Esophagus squamous epithelium (tissue), 5 donors: ENCODE measurements at regions not wholly inside any gene's neighbourhood (a gene's known extent, or its start where the extent isn't known, plus 50 kb on each side); places are given as distances from the start of the nearest gene placed in this dataset.
"Not testable (repeated sequence)": the region's sequence is repeated elsewhere in the genome, so short reads cannot be mapped to it uniquely, and the experiment has no call there.

Source experiments
- DNase-seq: peaks from one replicate; lab custom pipeline; 2025; lab: John Stamatoyannopoulos, UW
- H3K27ac ChIP-seq, 4 donors: fragments of 200-600 bp; sonication (generic); one replicate each; pipeline ENCODE4 v1.5.1; 2016 to 2019; ENCODE audit warnings: mild to moderate bottlenecking in 1 of 4
- H3K27me3 ChIP-seq, 4 donors: fragments of 200-600 bp; sonication (generic); 1 replicate in 3 of 4; 2 replicates in 1 of 4; pipeline versions ENCODE4 v1.5.1 to v1.6.0; 2017 to 2021; ENCODE audit warnings: antibody characterized with exemption in 1 of 4
- H3K36me3 ChIP-seq, 3 donors: fragments of 200-600 bp; sonication (generic); one replicate each; pipeline ENCODE4 v1.5.1; 2016 to 2019
- H3K4me1 ChIP-seq, 3 donors: fragments of 200-600 bp; sonication (generic); one replicate each; pipeline ENCODE4 v1.5.1; 2017 to 2019
- H3K4me3 ChIP-seq, 4 donors: fragments of 200-600 bp; sonication (generic); 1 replicate in 3 of 4; 2 replicates in 1 of 4; pipeline ENCODE4 v1.5.1; 2016 to 2019; ENCODE audit warnings: mild to moderate bottlenecking in 2 of 4, moderate library complexity in 1 of 4
- H3K9me3 ChIP-seq, 3 donors: fragments of 200-600 bp; sonication (generic); one replicate each; pipeline ENCODE4 v1.5.1; 2016 to 2019
- POLR2A ChIP-seq, 4 donors: fragments of 450-650 bp; IDR thresholded peaks; one replicate each; pipeline ENCODE4 v1.6.1; 2017; ENCODE audit warnings: antibody characterized with exemption in 4 of 4, mild to moderate bottlenecking in 4 of 4, moderate library complexity in 3 of 4
- WGBS, 2 donors: methylation state at CpG; one replicate each; pipeline ENCODE4 v1.1.5; 2018; 5-methylcytosine and 5-hydroxymethylcytosine counted together
- intact Hi-C: fragments of 100-400 bp; cut with DNase I; formaldehyde crosslinking; loops from one replicate; pipeline ENCODE4 v1.15.0; 2022
- TF ChIP-seq, protein P1 (sequence below), 6 experiments: fragments of 450-650 bp in 4 of 6; fragments of 200-600 bp in 2 of 6; sonication (generic) in 2 of 6; IDR thresholded peaks; one replicate each; pipeline ENCODE4 v1.5.1; 2016 to 2019; ENCODE audit warnings: antibody characterized with exemption in 6 of 6, mild to moderate bottlenecking in 4 of 6, moderate library complexity in 4 of 6
- donor health status: DM: yes; HTN: yes; CAD: no.

DNA sequence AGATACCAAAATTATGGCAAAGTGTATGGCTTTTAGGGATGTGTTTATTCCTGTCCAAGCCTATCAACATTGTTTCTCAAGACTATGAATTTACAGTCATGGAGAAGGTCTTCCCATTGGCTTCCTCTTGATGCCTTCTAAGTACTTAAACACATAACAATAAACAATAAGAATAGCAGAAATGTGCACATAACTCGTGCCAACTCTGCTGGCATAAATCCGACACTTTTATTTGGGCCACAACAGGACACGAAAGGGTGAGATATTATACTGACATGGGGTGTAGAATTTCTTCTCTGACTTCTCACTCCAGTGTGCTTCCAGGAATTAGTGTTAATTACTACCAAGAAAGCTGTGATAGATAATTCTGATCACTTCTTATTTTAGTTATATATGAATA, 695.9 kb upstream of the SLC35B3 start:
- TF ChIP-seq, protein P1, sequence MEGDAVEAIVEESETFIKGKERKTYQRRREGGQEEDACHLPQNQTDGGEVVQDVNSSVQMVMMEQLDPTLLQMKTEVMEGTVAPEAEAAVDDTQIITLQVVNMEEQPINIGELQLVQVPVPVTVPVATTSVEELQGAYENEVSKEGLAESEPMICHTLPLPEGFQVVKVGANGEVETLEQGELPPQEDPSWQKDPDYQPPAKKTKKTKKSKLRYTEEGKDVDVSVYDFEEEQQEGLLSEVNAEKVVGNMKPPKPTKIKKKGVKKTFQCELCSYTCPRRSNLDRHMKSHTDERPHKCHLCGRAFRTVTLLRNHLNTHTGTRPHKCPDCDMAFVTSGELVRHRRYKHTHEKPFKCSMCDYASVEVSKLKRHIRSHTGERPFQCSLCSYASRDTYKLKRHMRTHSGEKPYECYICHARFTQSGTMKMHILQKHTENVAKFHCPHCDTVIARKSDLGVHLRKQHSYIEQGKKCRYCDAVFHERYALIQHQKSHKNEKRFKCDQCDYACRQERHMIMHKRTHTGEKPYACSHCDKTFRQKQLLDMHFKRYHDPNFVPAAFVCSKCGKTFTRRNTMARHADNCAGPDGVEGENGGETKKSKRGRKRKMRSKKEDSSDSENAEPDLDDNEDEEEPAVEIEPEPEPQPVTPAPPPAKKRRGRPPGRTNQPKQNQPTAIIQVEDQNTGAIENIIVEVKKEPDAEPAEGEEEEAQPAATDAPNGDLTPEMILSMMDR (IDR thresholded peaks at IDR 0.05), result no peak
- no peak for TF ChIP-seq POLR2A (IDR thresholded peaks at IDR 0.05)
- WGBS, 2 donors, result 22 to 61% methylated on average over 3 of the region's 3 CpGs
- DNase-seq, result no peak
- Histone ChIP-seq H3K4me3 (no peak overlapping the region), H3K9me3 (no peaks in the 10 kb centered on the region), H3K27ac (no peak overlapping the region), H3K36me3 (no peaks in the 10 kb centered on the region), H3K4me1 (peaks cover 0 to 6% (median 0%) of the 10 kb centered on the region in 3 donors), H3K27me3 (no peaks in the 10 kb centered on the region)
- intact Hi-C loops, result no loop called here

DNA sequence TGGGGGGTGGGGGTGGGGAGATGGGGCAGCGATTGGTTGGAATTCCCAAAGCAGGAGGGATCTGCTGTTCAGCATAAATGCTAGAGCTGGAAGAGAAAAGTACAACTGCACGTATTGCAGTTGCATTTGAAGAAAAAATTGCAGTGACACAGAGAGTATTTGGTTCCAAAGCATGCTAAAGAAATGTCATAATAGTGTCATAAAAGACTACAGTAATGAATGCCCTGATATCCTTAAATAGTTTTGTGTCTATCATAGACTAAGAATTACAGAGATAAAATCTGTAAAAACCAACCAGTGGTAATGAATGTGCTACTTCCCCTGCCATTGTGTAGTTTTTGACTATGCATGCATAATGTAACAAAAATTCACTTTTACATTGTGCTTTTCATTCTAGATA, 693.6 kb upstream of the SLC35B3 start:
- Histone ChIP-seq H3K4me1 (peaks cover 0 to 6% (median 0%) of the 10 kb centered on the region in 3 donors), H3K27me3 (no peaks in the 10 kb centered on the region), H3K4me3 (no peak overlapping the region), H3K36me3 (no peaks in the 10 kb centered on the region), H3K9me3 (no peaks in the 10 kb centered on the region), H3K27ac (no peak overlapping the region)
- 50 to 87% methylated on average over 2 of the region's 2 CpGs for WGBS, 2 donors
- intact Hi-C loops, result no loop called here
- no peak for TF ChIP-seq POLR2A (IDR thresholded peaks at IDR 0.05)
- TF ChIP-seq, protein P1 (IDR thresholded peaks at IDR 0.05), result no peak
- DNase-seq, result no peak

DNA sequence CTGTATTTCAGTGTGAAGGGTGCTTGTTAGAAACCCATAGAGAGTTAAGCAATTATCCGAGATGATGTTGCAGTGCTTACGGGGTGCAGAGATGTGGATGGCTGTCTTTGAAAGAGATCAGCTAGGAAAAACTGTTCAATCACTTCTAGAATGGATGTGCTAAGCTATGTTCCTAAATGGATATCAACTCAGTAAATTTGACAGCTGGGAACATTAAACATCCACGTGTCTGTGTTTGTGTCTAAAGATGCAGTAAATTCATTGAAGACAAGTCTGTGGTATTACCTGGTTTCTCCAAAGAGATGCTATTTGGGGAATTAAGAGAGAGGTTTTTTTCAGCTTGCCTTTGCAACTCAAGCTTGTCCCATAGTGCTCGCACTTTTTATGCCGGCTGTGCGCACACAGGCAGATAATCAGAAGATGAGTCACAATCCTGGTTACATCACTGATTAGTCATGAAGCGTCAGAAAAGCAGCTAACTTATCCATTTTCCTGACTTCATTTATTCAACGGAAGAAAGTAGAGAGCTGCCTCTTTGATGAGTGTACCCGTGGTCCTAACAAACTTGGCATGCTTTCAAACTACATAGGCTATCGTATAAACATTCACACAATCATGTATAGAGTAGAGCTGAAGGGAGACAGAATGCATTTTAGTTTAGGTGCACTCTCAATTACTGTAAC, 691.7 kb upstream of the SLC35B3 start:
- intact Hi-C loops, result no loop called here
- Histone ChIP-seq H3K4me1 (peaks cover 0 to 6% (median 0%) of the 10 kb centered on the region in 3 donors), H3K9me3 (no peaks in the 10 kb centered on the region), H3K36me3 (no peaks in the 10 kb centered on the region), H3K27me3 (no peaks in the 10 kb centered on the region), H3K27ac (no peak overlapping the region), H3K4me3 (no peak overlapping the region)
- WGBS, 2 donors, result 41 to 45% methylated on average over 10 of the region's 10 CpGs
- DNase-seq, result no peak
- TF ChIP-seq, protein P1 (IDR thresholded peaks at IDR 0.05), result no peak
- TF ChIP-seq POLR2A (IDR thresholded peaks at IDR 0.05), result no peak

DNA sequence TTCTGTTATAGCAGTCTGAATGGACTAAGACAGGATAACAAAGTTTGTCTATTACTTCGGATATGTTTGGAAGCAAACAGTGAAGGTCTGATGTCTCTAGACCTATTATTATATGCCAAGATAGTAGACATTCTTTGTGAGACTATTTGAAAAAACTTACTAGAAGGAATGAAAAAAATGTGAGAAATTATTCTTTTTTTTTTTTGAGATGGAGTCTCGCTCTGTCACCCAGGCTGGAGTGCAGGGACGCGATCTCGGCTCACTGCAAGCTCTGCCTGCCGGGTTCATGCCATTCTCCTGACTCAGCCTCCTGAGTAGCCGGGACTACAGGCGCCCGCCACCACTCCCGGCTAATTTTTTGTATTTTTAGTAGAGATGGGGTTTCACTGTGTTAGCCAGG, 690.7 kb upstream of the SLC35B3 start:
- 91 to 94% methylated on average over 10 of the region's 10 CpGs for WGBS, 2 donors
- H3K4me3 ChIP-seq, H3K9me3 ChIP-seq, H3K27me3 ChIP-seq, DNase-seq, H3K27ac ChIP-seq, intact Hi-C loops, H3K4me1 ChIP-seq, H3K36me3 ChIP-seq: not testable (repeated sequence)

DNA sequence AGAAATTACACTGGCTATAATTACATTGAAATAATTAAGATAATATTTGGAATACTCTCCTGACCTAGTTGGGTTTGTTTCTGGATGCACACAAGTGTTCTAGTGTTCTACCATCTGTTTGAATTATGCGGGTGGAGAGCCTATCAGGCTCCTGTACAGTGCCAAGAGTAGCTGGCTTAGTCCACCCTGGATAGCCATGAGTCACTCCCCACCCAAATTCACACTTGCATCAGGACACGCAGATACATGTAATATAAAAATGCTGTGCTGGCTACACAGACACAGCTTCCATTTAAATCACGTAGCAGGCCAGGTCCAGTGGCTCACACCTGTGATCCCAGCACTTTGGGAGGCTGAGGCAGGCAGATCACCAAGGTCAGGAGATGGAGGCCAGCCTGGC, 686.2 kb upstream of the SLC35B3 start:
- Histone ChIP-seq H3K9me3 (no peaks in the 10 kb centered on the region), H3K4me3 (no peak overlapping the region), H3K27ac (no peak overlapping the region), H3K4me1 (peaks cover 0 to 9% (median 0%) of the 10 kb centered on the region in 3 donors), H3K36me3 (no peaks in the 10 kb centered on the region), H3K27me3 (no peaks in the 10 kb centered on the region)
- TF ChIP-seq, protein P1 (IDR thresholded peaks at IDR 0.05), result no peak
- WGBS, 2 donors, result 35 to 50% methylated on average over 2 of the region's 3 CpGs
- no peak for DNase-seq
- intact Hi-C loops, result no loop called here

DNA sequence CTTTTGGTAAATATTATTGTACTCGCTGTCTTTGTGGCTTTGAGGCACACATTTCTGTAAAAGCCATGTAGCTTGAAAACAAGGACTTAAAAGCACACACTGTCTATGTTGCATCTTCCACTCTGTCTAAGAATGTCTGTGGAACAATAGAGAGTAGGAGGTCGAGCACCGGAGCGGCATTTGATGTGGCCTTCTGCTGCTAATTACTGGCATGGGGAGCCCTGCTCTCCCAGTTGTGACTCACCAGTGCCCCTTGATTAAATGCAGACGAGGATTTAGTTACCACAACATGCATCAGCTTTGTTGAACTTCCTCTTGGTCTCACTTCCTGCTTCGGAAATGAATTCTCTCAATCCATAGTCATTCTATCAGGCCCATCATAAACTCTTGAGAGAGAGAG, 680.7 kb upstream of the SLC35B3 start:
- H3K27me3 ChIP-seq, result no peaks in the 10 kb centered on the region
- no peak for DNase-seq
- 59 to 63% methylated on average over 6 of the region's 6 CpGs for WGBS, 2 donors
- no peak overlapping the region for H3K27ac ChIP-seq
- no peak for TF ChIP-seq POLR2A (IDR thresholded peaks at IDR 0.05)
- TF ChIP-seq, protein P1 (IDR thresholded peaks at IDR 0.05), result no peak
- no peaks in the 10 kb centered on the region for H3K36me3 ChIP-seq
- intact Hi-C loops, result no loop called here
- no peaks in the 10 kb centered on the region for H3K4me1 ChIP-seq
- no peak overlapping the region for H3K4me3 ChIP-seq
- no peaks in the 10 kb centered on the region for H3K9me3 ChIP-seq
